Tibial nerve (tissue), 3 donors: ENCODE measurements at regions not wholly inside any gene's neighbourhood (a gene's known extent, or its start where the extent isn't known, plus 50 kb on each side); places are given as distances from the start of the nearest gene placed in this dataset.

ENCODE experiments used
- POLR2A ChIP-seq, 2 donors: fragments of 450-650 bp; IDR thresholded peaks; one replicate each; pipeline ENCODE4 v1.6.1; 2017; ENCODE audit warnings: antibody characterized with exemption in 2 of 2, mild to moderate bottlenecking in 2 of 2, moderate library complexity in 2 of 2
- TF ChIP-seq, protein P1 (sequence below), 5 experiments: fragments of 200-600 bp in 3 of 5; fragments of 450-650 bp in 2 of 5; sonication (generic) in 3 of 5; IDR thresholded peaks; one replicate each; pipeline ENCODE4 v1.5.1; 2016 to 2019; ENCODE audit warnings: antibody characterized with exemption in 5 of 5, mild to moderate bottlenecking in 3 of 5, moderate library complexity in 2 of 5

- TF ChIP-seq POLR2A (IDR thresholded peaks at IDR 0.05) = no peak
- TF ChIP-seq, protein P1, sequence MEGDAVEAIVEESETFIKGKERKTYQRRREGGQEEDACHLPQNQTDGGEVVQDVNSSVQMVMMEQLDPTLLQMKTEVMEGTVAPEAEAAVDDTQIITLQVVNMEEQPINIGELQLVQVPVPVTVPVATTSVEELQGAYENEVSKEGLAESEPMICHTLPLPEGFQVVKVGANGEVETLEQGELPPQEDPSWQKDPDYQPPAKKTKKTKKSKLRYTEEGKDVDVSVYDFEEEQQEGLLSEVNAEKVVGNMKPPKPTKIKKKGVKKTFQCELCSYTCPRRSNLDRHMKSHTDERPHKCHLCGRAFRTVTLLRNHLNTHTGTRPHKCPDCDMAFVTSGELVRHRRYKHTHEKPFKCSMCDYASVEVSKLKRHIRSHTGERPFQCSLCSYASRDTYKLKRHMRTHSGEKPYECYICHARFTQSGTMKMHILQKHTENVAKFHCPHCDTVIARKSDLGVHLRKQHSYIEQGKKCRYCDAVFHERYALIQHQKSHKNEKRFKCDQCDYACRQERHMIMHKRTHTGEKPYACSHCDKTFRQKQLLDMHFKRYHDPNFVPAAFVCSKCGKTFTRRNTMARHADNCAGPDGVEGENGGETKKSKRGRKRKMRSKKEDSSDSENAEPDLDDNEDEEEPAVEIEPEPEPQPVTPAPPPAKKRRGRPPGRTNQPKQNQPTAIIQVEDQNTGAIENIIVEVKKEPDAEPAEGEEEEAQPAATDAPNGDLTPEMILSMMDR (IDR thresholded peaks at IDR 0.05) = no peak
Observed at GRCh38 chr1:57748719-57749118, 324.9 kb upstream of the DAB1 start.
